Occipital lobe (tissue), 1 donor: ENCODE measurements at regions not wholly inside any gene's neighbourhood (a gene's known extent, or its start where the extent isn't known, plus 50 kb on each side); places are given as distances from the start of the nearest gene placed in this dataset.
"Not testable (repeated sequence)": the region's sequence is repeated elsewhere in the genome, so short reads cannot be mapped to it uniquely, and the experiment has no call there.

Experiments used
- DNase-seq: peaks from one replicate; lab custom pipeline; 2025; lab: John Stamatoyannopoulos, UW

DNA sequence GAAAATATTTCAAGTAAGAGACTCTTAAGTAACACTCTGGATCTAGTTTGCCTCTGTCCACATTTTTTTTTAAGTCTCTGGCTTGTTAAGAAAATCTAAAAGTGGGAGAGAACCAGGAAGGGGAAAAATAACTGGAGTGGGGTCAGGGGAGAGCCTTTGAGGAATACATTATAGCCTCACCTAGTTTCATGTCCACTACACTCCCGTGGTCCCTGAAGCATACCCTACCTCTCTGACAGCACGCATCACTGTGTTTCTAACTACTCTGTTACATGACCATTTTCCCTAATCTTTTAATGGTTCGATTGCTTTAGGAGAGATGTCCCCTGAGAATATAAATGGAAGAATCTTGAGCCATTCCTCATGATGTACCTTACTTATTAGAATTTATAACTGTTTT is 318.3 kb downstream of the TMEM167A start:
- DNase-seq = no peak

DNA sequence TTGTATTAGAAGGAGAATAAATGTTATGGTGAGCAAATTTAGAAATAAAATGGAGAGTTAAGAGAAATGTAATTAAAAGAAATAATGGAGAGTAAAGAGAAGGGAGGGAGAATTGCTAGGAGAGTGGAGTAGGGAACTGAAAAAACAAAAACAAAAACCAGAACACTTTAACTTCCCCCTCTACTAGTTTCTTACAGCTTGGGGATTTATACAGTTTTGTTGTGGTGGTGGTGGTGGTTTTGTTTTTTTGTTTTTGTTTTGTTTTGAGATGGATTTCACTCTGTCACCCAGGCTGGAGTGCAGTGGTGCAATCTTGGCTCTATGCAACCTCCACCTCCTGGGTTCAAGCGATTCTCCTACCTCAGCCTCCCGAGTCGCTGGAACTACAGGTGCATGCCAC is 322.4 kb downstream of the TMEM167A start:
- no peak for DNase-seq

- DNase-seq = no peak
Observed at GRCh38 chr5:82754036-82754746, 323.0 kb downstream of the TMEM167A start.

- DNase-seq = no peak
Observed at GRCh38 chr5:82753374-82753773, 323.8 kb downstream of the TMEM167A start.

DNA sequence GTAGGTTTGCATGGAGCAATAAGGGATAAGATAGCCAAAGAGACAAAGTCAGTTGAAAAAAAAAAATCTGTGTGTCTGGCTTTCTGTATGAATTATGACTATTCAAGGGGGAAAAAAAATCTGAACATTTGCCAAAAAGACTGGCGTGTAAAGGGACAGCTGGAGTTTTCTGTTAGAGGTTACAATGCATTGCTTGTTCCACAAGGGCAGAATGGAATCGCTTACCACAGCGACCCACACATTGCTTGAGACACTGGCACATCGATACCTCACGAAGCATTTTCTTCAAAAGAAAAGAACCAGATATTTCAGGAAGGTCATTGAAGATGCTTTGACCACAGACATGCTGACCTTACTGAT is 327.8 kb downstream of the TMEM167A start:
- DNase-seq = no peak

DNA sequence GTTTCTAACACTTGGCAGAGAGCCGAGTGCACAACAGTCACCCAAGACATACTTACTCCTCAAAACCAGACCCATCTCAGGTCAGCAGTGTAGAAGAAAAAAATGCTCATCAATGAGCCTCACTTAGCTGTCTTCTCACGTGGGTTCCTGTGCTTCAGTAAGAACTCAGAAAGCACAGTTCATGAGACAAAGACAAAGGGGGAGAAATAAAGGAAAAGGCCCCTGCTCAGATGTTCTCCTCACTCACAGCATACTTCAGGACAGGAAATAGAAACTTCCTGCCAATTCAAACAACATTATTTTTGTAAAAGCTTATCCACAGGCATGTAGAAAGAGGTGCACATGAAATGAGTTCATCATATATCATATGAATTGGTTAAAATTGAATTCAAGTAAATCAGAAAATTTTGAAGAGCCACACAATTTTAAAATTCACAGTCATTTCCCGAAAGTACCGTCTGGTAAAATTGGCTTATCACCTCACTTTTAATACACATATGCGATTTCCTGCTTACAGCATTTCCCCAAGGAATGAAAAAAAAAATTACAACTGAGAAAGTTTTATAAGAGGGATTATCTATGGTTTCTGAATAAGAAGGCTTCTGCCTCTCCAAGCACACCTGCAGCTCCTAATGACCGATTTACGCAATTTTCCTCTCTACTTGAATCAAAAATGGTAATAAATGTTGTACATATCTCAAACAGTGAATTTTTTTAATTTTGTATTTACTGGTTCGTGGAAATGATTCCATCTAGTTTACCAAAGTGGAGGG is 328.3 kb downstream of the TMEM167A start:
- DNase-seq = no peak

DNA sequence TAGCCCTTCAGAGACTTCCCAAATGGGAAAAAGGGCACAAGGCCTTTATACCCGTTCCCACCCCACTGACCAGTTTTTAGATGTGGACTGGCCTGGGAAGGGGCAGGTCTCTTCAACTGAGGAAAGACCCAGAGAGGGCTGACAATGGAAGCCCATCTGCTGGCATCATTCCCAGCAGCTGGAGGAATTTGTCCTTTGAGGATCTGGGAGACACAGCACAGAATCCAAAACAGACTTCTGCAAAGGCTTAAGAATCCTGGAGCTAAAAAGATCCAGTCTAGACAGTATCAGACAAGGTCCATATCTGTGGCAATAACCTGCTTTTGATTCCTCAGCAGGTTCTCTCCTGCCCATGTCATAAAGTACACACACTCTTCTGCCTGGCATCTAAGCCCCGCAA is 329.2 kb downstream of the TMEM167A start:
- DNase-seq = no peak

DNA sequence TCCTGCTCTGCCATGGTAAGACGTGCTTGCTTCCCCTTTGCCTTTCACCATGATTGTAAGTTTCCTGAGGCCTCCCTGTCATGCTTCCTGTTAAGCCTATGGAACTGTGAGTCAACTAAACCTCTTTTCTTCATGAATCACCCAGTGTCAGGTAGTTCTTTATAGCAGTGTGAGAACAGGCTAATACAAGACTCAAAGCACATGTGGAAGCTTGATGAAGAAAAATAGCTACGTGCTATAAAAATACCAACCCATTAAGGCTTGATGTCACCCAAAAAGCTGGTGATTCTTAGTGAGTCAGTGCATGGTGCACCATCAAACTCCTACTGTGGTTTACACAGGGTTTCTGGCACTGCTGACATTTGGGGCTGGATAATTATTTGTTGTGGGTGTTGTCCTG is 332.2 kb downstream of the TMEM167A start:
- no peak for DNase-seq

- no peak for DNase-seq
Observed at GRCh38 chr5:82738681-82739269, 338.4 kb downstream of the TMEM167A start.

- no peak for DNase-seq
Observed at GRCh38 chr5:82735160-82735789, 341.9 kb downstream of the TMEM167A start.

- DNase-seq = no peak
Observed at GRCh38 chr5:82734347-82734746, 342.8 kb downstream of the TMEM167A start.

GRCh38 chr5:82730913-82731312 is 346.3 kb downstream of the TMEM167A start:
- DNase-seq = no peak

DNA sequence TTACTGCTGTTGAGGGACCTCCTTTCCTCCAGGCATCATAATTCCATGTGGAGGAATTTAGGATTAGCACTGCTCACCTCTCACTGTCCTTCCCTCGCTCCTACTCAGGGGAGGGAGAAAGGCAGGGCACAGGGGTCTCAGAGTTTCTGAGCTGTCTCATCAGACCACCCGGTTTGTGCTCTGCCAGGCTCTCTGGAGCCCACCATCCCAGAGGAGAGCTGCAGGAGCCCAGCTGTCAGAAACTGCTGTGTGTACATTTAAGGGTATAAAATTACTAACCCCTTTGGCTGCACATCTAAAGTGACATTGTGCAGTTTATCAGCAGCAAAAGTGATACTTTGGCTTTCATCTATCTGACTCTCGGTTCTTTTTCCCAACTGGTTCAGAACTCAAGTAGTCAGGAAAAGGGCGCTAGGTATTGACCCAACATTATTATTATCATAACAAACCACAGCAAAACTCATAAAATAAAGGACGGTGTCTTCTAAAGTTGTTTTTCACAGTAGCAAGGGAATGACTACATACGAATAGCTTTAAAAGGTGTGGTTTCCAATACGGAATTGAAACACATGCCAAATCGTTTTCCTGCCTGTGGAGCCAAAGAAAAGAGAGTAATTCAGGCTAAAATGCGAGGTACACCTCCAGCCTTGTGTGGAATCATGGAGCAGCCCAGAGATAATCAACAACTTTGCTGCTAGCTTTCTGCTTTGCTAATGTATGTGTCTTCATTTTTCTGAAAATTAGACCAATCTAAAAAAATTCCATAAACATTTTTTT is 348.1 kb downstream of the TMEM167A start:
- DNase-seq = no peak

GRCh38 chr5:82723168-82723567 is 354.0 kb downstream of the TMEM167A start:
- no peak for DNase-seq

DNA sequence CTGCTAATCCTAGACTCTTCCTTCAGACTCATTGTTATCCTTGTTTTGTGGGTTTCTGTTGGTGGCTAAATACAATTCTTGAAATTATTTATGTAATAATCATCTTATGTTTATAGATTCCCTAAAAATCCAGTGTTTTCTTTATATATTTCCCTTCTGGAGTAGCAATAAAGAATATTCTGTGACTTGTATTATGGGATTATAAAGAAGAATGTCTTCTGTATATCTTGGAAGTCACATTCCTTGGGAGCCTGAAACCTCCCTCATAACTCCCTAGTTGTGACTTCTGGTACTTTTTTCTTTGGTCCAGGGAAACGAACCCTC is 356.1 kb downstream of the TMEM167A start:
- no peak for DNase-seq

DNA sequence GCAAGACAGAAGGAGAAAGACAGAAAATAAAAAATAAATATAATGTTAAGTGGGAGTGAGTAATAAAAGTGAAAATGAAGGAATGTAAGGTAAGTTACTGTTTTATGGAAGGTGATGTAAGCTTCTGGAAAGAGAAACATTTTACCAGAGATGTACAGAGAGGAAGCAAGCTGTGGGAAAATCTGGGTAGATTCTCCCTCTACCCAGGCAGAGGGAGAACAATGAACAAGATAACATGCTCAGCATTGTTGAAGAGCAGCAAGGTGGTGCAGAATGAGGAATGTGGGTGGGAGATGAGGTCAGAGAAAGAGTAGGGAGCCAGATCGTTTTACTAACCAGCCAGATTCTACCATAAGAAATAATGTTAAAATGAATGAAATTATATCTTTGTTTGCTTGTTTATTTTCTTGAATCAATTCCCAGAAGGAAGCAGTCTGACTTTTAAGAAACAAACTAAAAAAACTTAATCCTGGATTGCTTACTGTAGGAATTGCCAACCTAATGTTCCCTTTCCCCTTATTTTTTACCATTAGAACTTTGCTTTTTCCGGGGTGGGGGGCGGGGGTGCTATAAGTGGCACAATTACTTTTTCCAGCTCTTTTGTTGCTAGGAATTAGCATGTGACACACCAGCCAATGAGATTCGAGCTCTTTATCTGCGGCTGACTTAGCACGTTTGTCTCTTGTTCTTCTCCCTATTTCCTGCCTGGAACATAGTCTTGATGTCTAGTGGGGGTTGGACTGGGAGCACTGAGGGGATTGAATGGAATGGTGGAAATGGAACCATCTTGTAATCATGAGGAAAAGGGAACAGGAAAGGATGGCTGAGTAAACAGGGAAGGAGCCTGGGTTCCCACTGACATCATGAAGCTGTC is 356.7 kb downstream of the TMEM167A start:
- no peak for DNase-seq

DNA sequence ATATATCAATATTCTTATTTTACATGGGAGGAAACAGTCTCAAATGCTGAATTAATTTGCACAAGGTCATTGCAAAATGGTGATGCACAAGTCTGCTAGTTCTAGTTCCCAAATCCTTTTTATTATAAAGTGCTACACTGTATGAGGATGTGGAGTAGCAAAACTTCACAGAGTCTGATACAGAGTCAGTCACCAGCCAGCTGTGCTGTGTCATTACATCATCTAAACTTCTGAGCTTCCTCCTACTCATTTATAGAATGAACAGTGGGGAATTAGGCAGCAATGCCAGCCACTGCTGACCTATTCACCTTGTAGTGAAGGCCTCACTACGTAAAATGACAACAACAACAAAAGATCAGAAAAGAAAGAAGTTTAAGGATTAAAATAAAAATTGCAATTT is 357.8 kb downstream of the TMEM167A start:
- no peak for DNase-seq

- no peak for DNase-seq
Observed at GRCh38 chr5:82717738-82718137, 359.5 kb downstream of the TMEM167A start.

- DNase-seq = not testable (repeated sequence)
Observed at GRCh38 chr5:82714732-82715131, 362.5 kb downstream of the TMEM167A start.

DNA sequence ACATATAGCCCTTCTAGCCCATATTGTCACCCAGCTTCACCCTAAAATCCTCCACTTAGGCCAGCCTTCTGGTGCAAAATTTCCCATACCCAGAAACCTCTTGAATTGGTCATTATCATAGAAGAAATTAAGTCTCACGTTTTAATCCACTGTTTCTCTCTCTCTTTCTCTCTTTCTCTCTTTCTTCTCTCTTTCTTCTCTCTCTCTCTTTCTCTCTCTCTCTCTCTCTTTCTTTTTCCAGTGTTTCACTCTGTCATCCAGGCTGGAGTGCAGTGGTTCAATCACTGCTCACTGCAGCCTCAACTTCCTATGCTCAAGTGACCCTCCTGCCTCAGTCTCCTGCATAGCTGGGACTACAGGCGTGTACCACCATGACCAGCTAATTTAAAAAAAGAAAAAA is 363.4 kb downstream of the TMEM167A start:
- DNase-seq = no peak

DNA sequence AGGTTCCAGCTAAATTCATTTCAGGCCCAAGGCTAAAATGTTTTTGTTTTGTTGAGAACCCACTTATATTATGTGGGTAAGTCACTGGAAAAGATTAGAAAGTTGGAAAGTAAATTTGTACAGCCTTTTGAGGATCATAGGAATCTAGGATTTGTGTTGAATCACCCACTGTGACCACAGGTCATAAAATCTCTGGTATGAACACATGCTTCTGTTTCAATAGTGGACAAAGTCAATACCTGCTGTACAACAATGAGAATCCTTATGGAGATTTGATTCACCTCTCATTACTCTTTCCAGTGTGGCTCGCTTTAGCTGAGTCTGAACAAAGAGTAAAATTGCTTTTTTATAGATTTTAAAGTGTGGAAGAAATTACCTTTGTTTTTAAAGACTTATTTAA is 369.5 kb downstream of the TMEM167A start:
- no peak for DNase-seq
